ENCODE measurements at regions not wholly inside any gene's neighbourhood (a gene's known extent, or its start where the extent isn't known, plus 50 kb on each side); places are given as distances from the start of the nearest gene placed in this dataset.

DNA sequence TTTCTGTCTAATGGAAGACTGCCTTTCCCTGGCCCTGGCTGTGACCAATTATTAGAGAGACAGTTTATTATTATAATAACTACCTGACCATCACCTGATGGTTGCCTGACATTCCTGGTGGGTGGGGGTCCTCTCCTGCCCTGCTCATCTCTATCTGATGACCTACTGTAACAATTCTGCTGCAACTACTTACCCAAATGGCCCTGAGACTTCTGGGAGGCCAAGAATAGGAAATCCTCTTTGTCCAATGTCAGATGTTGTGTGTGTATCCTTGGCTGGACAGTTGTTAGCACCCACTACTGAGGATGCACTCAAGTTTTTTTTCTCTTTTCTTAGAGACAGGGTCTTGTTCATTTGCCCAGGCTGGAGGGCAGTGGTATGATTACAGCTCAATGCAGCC, 110.3 kb downstream of the DDX1 start:
- H3K9me3 ChIP-seq: no peaks in the 10 kb centered on the region
- FAIRE-seq: no peak
- ChIA-PET CTCF (no interaction called here), POLR2A (no interaction called here)
- no peaks in the 10 kb centered on the region for H3K4me1 ChIP-seq
- TF ChIP-seq HOXB13 (CRISPR knock-in tag; IDR thresholded peaks at IDR 0.05; ENCODE audit: low read depth) (no peak), PHF8 (IDR thresholded peaks at IDR 0.05; ENCODE audit: borderline replicate concordance, low read depth) (no peak), MAZ (IDR thresholded peaks at IDR 0.05; ENCODE audit: borderline replicate concordance, low read depth, low read length) (no peak), ESRRA (IDR thresholded peaks at IDR 0.05; ENCODE audit: borderline replicate concordance, low read length) (no peak), NFE2L2 (conservative IDR thresholded peaks at IDR 0.05; ENCODE audit: low read length) (no peak), RAD21 (conservative IDR thresholded peaks at IDR 0.05 in 1 of 2, IDR thresholded peaks at IDR 0.05 in 1 of 2) (no peak), RCOR1 (IDR thresholded peaks at IDR 0.05; ENCODE audit: low read depth, low read length) (no peak), HEYL (CRISPR knock-in tag; IDR thresholded peaks at IDR 0.05) (no peak), CHD2 (IDR thresholded peaks at IDR 0.05; ENCODE audit: low read length, partially characterized antibody) (no peak), NPAS2 (CRISPR knock-in tag; IDR thresholded peaks at IDR 0.05; ENCODE audit: borderline replicate concordance) (no peak)
- TF ChIP-seq, protein P1, sequence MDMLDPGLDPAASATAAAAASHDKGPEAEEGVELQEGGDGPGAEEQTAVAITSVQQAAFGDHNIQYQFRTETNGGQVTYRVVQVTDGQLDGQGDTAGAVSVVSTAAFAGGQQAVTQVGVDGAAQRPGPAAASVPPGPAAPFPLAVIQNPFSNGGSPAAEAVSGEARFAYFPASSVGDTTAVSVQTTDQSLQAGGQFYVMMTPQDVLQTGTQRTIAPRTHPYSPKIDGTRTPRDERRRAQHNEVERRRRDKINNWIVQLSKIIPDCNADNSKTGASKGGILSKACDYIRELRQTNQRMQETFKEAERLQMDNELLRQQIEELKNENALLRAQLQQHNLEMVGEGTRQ (IDR thresholded peaks at IDR 0.05): no peak
- H3K4me3 ChIP-seq: no peak overlapping the region
- no peak for DNase-seq (ENCODE audit: low read depth in 1 of 2, low spot score in 1 of 2)
- no peak overlapping the region for H3K4me2 ChIP-seq
- no peak for ATAC-seq
- H3K27ac ChIP-seq: no peak overlapping the region

DNA sequence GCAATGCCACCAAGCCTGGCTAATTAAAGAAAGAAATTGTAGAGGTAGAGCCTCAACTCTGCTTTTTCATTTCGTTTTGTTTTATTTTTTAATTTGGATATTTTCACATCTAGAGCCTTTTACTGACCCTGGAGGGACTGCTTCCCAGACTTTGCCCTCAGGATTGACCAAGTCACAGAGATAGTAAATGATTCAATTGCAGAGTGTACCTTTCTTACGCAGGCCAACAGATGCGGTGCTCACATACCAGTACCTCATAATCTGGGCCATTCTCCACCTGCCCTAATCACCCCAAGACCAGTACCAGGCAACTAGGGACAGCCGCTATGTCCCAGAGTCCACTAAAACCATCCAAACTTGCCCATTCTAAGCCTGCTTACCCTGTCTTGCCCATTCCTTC, 110.8 kb downstream of the DDX1 start:
- Histone ChIP-seq H3K27ac (no peak overlapping the region), H3K4me2 (no peak overlapping the region), H3K4me1 (no peaks in the 10 kb centered on the region), H3K4me3 (no peak overlapping the region), H3K9me3 (no peaks in the 10 kb centered on the region)
- TF ChIP-seq CEBPB (IDR thresholded peaks at IDR 0.05): no peak
- TF ChIP-seq, protein P2, sequence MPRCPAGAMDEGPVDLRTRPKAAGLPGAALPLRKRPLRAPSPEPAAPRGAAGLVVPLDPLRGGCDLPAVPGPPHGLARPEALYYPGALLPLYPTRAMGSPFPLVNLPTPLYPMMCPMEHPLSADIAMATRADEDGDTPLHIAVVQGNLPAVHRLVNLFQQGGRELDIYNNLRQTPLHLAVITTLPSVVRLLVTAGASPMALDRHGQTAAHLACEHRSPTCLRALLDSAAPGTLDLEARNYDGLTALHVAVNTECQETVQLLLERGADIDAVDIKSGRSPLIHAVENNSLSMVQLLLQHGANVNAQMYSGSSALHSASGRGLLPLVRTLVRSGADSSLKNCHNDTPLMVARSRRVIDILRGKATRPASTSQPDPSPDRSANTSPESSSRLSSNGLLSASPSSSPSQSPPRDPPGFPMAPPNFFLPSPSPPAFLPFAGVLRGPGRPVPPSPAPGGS (IDR thresholded peaks at IDR 0.05): no peak
- TF ChIP-seq RNF2 (IDR thresholded peaks at IDR 0.05; ENCODE audit: borderline replicate concordance, low read depth): no peak
- TF ChIP-seq, protein P3, sequence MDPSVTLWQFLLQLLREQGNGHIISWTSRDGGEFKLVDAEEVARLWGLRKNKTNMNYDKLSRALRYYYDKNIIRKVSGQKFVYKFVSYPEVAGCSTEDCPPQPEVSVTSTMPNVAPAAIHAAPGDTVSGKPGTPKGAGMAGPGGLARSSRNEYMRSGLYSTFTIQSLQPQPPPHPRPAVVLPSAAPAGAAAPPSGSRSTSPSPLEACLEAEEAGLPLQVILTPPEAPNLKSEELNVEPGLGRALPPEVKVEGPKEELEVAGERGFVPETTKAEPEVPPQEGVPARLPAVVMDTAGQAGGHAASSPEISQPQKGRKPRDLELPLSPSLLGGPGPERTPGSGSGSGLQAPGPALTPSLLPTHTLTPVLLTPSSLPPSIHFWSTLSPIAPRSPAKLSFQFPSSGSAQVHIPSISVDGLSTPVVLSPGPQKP (IDR thresholded peaks at IDR 0.05; ENCODE audit: low read depth, low read length): no peak
- TF ChIP-seq MAZ (IDR thresholded peaks at IDR 0.05; ENCODE audit: borderline replicate concordance, low read depth, low read length): no peak
- no peak for FAIRE-seq
- no peak for ATAC-seq
- ChIA-PET POLR2A (no interaction called here), CTCF (no interaction called here)
- WGBS (ENCODE audit: missing lambda C conversion rate): 58% methylated on average over 4 of the region's 4 CpGs
- no peak for DNase-seq (ENCODE audit: low read depth in 1 of 2, low spot score in 1 of 2)

DNA sequence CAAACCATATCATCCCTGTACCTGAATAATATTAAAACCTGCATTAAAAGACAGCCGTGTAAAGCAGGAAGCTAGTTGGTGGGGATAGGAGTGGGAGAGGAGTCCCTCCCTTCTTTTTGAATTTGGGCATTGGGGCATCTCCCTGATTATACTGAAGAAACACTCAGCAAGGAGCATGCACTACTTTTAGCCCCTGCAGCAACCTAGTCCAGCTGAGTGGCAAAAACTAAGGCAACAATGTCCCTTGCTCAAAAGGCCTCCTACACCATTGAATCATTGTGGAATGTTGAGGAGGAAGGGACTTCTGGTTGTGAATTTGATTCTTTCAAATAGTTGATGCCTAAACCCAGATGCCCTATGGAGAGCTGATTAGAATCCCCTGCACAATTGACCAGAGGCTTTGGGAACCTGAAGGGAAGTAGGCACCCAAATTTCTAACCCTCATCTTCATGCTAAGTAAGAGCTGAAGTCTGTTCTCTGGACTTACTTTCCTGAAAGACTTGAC, 111.7 kb downstream of the DDX1 start:
- WGBS (ENCODE audit: missing lambda C conversion rate): 88% methylated on average over 1 of the region's 1 CpG
- ChIA-PET POLR2A (no interaction called here), CTCF (no interaction called here)
- ATAC-seq (no peak), DNase-seq (ENCODE audit: low read depth in 1 of 2, low spot score in 1 of 2) (no peak), FAIRE-seq (no peak)
- H3K27ac ChIP-seq: no peak overlapping the region
- no peak overlapping the region for H3K4me3 ChIP-seq
- TF ChIP-seq, protein P3 (IDR thresholded peaks at IDR 0.05; ENCODE audit: low read depth, low read length): no peak
- no peaks in the 10 kb centered on the region for H3K9me3 ChIP-seq
- H3K4me1 ChIP-seq: no peaks in the 10 kb centered on the region
- H3K4me2 ChIP-seq: no peak overlapping the region

Measured in A549 (cell line).